KBM-7 (cell line): ENCODE measurements at regions not wholly inside any gene's neighbourhood (a gene's known extent, or its start where the extent isn't known, plus 50 kb on each side); places are given as distances from the start of the nearest gene placed in this dataset.
A peak's percentile ranks its signal among the peaks of the same experiment; 100 is the strongest.
"Not testable (repeated sequence)": the region's sequence is repeated elsewhere in the genome, so short reads cannot be mapped to it uniquely, and the experiment has no call there.

Experiments used
- DNase-seq: peaks from one replicate; pipeline ENCODE4 v3.0.0-alpha.2; 2015
- in situ Hi-C: fragments of 300-500 bp; cut with MboI; formaldehyde crosslinking; loops from 2 replicates; pipeline ENCODE4 v1.14.3; 2020; ENCODE audit warnings: low sequenced_read_pairs, low pct_unique_long_range_greater_than_20kb, mixed read lengths

DNA sequence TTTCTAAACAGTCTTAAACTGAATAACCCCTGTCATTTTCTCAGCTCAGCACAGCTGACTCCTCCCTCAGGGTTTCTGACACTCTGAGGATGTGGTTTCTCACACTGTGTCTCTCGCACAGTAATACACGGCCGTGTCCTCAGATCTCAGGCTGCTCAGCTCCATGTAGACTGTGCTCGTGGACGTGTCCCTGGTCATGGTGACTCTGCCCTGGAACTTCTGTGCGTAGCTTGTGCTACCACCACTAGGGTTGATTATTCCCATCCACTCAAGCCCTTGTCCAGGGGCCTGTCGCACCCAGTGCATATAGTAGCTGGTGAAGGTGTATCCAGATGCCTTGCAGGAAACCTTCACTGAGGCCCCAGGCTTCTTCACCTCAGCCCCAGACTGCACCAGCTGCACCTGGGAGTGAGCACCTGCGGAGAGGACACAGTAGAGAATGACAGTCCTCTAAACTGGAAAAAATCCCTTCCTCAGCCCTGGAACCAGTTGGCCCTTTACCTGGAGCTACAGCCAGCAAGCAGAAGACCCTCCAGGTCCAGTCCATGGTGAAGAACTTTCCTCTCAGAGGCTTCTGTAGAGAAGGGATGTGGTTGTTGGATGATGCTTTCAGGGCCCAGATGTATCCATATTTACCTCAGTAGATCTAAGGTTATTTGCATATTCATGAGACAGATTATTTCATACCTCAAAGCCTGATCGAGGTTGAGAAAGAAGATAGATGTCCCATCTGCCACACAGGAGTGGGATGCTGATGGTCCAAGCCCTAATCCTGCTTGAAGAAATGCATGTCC lies 984.8 kb downstream of the TMEM121 start:
- in situ Hi-C loops = no loop called here
- no peak for DNase-seq

DNA sequence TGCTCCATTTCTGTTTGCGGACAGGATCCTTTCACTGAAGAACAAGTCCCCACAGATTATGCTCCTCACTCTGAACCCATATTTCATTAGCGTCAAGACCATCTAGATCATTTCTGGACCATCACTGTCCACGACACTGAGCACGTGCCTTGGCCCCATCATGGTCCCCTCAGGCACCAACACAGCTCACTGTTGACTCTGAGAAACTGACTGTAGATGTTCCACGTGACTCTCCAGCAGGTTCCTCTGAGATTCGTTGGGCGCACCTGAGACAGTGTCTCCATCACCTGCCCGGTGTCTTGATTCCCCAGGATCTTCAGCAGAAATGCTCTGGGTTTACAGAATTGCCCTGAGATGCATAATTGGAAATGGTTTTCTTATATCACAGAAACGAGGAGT lies 985.4 kb downstream of the TMEM121 start:
- in situ Hi-C loops = no loop called here
- no peak for DNase-seq

DNA sequence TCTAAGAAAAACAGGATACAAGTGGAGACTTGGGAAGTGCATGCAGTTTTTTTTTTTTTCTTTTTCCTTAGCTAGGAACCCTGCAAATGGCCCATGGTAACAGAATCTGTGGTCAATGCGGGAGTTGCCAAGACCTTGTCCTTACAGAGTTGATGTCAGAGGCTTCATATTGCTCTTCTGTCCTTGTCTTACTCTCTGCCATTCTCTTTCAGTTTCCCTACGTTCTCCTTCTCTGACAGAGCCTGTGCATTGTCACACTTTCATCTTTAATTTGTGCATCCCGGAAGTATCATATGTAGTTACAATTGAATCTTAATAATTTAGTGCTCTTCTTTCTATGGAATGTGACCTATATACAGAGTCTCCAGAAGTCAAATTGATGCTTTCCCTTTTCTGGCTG lies 986.9 kb downstream of the TMEM121 start:
- no peak for DNase-seq
- in situ Hi-C loops = no loop called here

DNA sequence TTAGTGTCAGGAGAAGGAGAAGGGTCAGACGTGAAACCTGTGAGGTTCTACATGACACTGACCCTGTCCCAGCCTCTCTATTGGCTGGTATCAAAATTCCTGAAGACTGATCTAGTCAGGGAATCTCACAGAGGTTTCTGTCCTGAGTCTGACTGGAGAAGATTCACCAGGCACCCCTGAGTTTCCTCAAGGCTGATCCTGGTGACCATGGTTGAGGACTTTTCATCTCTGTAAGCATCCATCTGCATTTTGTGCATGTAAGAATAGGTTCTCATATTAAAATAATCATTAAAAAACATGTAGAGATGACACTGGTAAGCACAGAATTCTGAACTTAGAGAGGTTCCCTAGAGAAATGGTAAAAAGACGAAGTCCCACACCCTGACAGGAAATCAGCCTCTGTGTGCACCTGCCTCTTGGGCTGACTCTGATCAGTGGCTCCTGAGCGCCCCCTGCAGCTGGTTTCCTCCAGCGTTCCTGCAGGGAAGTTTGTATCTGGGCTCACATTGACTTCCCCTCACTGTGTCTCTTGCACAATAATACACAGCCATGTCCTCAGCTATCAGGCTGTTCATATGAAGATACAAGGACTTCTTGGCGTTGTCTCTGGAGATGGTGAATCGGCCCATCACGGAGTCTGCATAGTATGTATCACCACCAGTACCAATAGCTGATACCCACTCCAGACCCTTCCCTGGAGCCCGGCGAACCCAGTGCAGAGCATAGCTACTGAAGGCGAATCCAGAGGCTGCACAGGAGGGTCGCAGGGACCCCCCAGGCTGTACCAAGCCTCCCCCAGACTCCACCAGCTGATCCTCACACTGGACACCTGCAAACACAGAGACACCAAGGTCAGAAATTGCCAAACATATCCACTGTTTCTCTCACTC lies 991.9 kb downstream of the TMEM121 start:
- in situ Hi-C loops = no loop called here
- DNase-seq = peak; percentile 77

DNA sequence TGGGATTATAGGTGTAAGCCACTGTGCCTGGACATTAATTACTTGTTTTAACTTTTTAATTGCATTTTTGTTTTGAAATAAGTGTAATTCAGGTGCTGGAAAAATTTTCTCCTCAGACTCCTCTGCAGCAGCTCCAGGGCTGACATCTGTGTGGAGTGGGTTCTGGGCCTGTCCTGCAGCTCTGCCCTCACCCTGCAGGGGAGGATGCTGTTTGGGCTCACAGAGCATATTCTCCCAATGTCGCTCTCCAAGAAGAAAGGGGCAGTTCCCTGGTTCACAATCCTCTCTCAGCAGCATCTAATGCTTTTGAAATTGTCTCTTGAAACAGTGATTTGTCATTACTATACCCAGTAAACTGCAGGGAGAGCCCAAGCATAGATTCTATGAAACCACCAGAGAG lies 995.7 kb downstream of the TMEM121 start:
- in situ Hi-C loops, DNase-seq: not testable (repeated sequence)

DNA sequence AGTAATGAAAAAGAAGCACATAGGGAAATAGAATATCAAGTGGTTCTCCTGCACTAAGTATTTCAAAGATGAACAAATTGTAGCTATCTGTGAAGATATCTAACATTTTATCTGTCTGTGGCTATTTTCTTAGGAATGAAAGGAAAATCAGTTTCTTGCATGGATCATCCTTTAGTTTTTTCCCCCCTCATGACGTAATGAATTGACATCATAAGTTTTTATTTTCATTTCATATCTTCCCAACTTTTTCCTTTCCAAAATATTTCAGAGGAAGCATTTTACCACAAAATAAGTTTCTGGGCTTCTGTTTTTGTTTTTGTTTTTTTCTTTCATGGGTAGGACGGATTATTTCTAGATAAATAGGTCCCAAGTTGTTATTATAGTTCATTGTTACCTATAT lies 996.6 kb downstream of the TMEM121 start:
- in situ Hi-C loops = no loop called here
- DNase-seq = no peak

DNA sequence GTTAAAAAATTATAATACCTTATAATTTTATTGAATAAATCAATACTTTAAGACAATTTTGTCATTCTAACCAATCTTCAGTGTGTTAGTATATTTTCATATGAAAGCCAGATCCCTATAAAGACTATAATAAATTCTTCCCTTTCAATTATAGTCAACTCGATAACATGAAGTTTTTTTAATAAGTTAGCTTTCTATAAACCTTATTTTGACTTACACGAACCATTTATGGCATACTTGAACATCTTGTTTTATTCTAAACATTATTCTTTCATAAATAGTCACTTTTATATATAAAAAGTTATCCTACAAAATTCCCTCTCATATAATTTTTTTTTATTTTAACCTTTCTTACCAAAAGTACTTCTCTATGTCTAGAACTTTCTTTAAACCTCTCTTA lies 1002.3 kb downstream of the TMEM121 start:
- in situ Hi-C loops = no loop called here
- DNase-seq = no peak

DNA sequence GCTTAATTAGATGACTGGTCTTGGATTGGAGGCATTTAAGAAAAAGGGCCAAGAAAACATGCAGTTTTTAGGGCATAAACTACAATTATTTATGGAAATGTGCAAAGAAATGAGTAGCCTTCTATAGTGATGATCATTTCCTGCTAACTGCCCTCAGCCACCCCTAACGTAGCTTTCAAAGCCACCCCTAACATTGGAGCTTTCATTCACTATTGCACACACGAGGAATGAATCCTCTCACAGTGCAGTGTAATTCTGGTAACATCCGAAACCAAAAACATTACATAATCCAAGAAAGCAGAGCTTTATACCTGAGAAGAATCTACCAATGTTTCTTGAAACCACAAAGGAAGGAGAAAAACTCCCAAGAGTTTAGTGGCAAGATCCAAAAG lies 1003.6 kb downstream of the TMEM121 start:
- no peak for DNase-seq
- in situ Hi-C loops = no loop called here

DNA sequence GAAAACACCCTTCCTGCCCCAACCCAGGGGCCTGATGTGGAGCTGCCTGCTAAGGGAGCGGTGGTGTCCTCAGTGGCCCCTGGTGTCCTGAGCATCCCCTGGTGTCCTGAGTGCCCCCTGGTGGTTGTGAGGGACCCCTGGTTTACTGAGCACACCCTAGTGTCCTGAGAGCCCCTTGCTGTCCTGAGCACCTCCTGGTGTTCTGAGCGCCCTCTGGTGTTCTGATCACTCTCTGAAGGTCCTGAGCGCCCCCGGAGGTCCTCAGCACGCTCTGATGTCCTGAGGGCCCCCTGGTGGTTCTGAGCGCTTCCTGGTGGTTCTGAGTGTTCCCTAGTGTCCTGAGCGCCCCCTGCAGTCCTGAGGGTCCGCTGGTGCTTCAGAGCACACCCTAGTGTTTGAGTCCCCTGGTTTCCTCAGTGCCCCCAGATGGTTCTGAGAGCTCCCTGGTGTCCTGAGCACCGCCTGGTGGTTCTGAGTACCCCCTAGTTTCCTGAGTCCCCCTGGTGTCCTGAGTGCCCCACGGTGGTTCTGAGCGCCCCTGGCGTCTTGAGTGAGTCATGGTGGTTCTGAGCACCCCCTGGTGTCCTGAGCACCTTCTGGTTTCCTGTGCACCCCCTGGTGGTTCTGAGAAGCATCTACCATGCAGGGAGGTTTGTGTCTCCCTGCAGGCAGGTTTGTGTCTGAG lies 1004.2 kb downstream of the TMEM121 start:
- DNase-seq = peak; percentile 15
- in situ Hi-C loops = no loop called here

DNA sequence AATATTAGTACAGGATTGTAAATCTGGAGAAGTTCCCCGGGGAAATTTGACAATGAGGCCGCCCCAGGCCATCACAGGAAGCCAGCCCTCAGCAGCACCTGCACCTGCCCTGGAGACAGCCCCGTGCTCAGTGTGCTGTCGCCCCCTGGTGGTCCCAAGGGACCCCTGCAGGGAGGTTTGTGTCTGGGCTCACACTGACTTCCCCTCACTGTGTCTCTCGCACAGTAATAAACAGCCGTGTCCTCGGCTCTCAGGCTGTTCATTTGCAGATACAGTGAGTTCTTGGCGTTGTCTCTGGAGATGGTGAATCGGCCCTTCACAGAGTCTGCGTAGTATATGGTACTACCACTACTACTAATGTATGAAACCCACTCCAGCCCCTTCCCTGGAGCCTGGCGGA lies 1011.2 kb downstream of the TMEM121 start:
- in situ Hi-C loops = not testable (repeated sequence)
- peak; percentile 22 for DNase-seq

DNA sequence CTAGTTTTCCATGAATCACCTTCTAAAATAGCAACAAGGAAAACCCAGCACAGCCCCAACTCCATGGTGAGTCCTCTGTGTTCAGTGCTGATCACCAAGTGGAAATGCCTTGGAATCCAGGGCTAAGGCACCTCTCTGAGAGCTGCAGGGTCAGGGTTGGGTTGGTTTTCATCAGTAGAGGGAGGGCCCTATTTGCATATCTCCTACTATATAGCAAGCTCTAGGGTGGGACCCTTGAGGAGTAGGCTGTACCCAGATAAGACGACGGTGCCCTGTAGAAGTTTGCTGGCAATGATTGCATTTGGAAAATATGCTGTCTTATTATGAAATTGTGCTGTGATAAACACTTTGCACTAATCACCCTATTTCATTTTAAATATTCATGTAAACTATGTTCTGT lies 1011.8 kb downstream of the TMEM121 start:
- in situ Hi-C loops = no loop called here
- DNase-seq = no peak

DNA sequence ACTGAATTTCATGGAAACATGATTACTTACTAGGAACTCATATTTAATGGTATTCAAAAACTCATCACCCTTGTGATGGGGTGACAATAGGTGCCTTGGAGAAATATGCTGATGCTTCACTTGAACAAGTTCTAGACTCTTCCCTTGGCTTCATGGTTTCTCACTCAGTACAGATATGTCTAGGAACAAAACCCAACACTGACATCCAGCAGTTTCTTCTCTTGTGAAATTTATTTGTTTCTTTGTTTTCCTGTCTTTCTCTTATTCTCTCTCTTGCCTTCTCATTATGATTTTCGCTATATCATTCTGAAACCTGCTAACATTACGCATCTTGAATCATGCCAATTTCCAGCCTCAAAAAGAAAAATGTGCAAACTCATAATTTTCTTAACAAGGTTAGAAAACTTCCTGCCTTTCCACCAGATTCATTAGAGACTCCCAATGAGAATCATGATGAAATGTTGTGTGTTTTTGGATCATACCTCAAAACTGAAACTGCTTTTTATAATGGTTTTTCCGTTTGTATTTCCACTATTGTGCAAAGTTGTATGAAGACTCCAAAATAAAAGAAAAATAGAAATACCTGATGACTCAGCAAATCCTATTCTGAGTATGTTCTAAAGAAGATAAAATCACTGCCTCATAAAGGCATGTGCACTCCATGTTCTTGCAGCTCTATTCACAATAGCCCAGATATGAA lies 1021.5 kb downstream of the TMEM121 start:
- DNase-seq = no peak
- in situ Hi-C loops = no loop called here

DNA sequence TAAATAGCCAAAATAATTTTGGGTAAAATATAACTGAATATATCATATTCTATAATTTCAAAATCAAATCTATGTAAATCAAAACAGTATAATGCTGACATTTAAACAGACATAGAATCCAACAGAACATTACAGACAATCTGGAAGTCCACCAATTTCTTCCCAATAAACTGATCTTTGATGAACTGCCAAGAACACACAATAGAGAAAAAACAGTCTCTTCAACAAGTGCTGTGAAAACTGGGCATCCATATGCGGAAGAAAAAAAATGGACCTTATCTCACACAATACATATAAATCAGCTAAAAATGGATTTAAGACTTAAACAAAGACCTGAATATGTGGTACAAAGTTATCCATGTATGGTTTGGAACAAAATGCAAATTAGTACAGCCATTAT lies 1022.7 kb downstream of the TMEM121 start:
- in situ Hi-C loops = no loop called here
- DNase-seq = no peak

DNA sequence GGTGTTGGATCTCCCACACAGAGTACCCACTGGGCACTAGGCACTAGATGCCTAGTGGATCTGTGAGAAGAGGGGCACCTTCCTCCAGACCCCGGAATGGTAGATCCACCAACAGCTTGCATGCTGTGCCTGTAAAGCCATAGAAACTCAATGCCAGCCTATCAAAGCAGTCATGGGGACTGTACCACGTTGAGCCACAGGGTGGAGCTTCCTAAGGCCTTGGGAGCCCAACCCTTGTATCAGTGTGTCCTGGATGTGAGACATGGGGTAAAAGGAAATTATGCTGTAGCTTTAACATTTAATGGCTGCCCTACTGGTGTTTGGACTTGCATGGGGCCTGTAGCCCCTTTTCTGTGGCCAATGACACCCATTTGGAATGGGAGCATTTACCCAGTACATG lies 1024.9 kb downstream of the TMEM121 start:
- in situ Hi-C loops = no loop called here
- peak; percentile 21 for DNase-seq

DNA sequence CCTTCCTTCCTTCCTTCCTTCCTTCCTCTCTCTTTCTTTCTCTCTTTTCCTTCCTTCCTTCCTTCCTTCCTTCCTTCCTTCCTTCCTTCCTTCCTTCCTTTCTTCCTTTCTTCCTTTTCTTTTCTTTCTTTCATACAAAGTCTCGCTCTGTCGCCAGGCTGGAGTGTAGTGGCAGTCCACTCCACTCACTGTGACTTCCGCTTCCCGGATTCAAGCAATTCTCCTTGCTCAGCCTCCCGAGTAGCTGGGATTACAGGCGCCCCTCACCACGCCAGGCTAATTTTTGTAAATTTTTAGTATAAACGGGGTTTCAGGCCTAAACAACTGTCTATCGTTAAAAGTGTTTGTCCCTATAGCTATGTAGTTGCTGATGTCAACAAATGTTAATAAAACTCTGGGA lies 1029.8 kb downstream of the TMEM121 start:
- not testable (repeated sequence) for DNase-seq

DNA sequence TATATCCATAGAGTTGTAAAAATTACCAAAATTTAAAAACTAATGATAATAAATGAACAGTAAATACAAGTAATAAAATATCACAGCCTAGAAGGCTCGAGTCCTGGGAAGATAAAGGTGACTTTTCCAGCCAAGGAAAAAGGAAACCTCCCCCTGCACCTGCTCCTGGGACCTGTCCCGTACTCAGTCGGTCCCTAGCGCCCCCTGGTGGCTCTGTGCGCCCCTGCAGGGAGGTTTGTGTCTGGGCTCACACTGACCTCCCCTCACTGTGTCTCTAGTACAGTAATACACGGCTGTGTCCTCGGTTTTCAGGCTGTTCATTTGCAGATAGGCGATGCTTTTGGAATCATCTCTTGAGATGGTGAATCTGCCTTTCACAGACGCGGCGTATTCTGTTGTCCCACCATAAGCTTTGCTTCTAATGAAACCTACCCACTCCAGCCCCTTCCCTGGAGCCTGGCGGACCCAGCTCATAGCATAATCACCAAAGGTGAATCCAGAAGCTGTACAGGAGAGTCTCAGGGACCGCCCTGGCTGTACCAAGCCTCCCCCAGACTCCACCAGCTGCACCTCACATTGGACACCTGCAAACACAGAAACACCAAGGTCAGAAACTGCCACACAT lies 1030.4 kb downstream of the TMEM121 start:
- DNase-seq = peak; percentile 61
- in situ Hi-C loops = no loop called here

More for the DNA sequence above, 1029.8 kb downstream of the TMEM121 start:
- in situ Hi-C loops = not testable (repeated sequence)

DNA sequence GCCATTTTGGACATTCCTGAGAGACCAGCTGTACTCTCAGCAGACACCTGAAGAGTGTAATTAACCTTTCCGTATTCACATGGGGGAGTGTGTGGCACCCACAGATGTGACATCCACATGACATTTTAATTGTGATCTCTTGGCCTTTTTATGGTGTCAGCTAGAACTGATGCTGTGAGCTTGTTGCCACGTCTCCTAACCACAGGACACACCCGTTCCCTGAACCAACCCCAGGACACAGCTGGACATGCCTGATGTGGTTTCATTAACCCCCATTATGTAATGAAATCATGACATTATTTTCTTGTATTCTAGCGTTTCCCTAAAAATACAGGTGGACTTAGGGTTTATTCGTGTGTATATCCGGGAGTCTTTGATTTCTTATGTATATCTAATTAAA lies 1036.1 kb downstream of the TMEM121 start:
- in situ Hi-C loops = no loop called here

DNA sequence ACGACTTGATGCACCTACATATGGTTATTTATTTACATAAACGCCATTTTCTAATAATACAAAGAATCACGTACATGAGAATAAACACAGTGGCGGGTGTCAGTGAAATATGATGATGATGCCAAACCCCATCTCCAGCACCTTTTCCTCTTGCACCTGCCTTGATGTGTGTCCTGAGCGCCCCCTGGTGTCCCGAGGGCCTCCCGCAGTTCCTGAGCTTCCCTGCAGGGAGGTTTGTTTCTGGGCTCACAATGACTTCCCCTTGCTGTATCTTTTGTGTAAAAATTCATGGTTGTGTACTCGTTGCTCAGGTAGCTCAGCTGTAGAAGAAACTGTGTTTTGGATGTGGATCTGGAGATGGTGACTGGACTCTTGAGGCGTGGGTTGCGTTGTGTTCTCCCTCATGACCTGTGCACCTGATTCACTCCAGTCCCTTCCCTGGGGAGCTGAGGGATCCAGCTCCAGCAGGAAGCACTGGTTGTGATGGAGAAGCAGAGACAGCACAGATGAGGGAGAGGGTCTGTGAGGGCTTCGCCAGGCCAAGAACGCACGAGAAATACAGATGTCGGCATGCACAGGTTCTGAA lies 1037.8 kb downstream of the TMEM121 start:
- in situ Hi-C loops = no loop called here

More for the DNA sequence above, 1036.1 kb downstream of the TMEM121 start:
- DNase-seq = no peak

More for the DNA sequence above, 1037.8 kb downstream of the TMEM121 start:
- DNase-seq = peak; percentile 79
